Endothelial cell of umbilical vein (primary cell): ENCODE measurements at regions not wholly inside any gene's neighbourhood (a gene's known extent, or its start where the extent isn't known, plus 50 kb on each side); places are given as distances from the start of the nearest gene placed in this dataset.

Experiments used
- BruUV-seq: library from RNA; stranded (reverse); fragments of 400-500 nt; replicated peaks from 2 replicates; lab custom pipeline; 2021; lab: Mats Ljungman, UMichigan
- CTCF ChIA-PET: fragments of 300-600, 350-600 bp; sonication (Branson Sonifier 250); formaldehyde crosslinking; loops from one replicate; lab custom pipeline; 2021; ENCODE audit warnings: antibody characterized with exemption, inconsistent platforms; lab: Charles Lee
- POLR2A ChIA-PET: fragments of 300-600, 350-600 bp; sonication (Branson Sonifier 250); formaldehyde crosslinking; loops from one replicate; lab custom pipeline; 2021; ENCODE audit warnings: antibody characterized with exemption, inconsistent platforms; lab: Charles Lee
- DNase-seq: peaks from one replicate; pipeline ENCODE4 v3.0.0-alpha.2; 2011; ENCODE audit warnings: low read depth, low spot score
- FAIRE-seq: peaks from 2 replicates; lab custom pipeline; 2011; peaks lifted over from hg19 to GRCh38; lab: Jason Lieb, UNC
- H2AFZ ChIP-seq: 2 replicates; pipeline ENCODE4 v1.6.0; 2012; ENCODE audit warnings: low read depth, low read length, control low read depth, inconsistent platforms
- H3K27ac ChIP-seq: 2 replicates; pipeline ENCODE4 v1.5.1; 2011; ENCODE audit warnings: low read depth, mild to moderate bottlenecking, control low read depth, low read length, moderate library complexity; ENCODE audit not compliant: insufficient read depth
- H3K27me3 ChIP-seq, 2 experiments: 2 replicates each; pipeline versions ENCODE4 v1.6.0 to v1.6.1; 2011; ENCODE audit warnings: low read length in 2 of 2, mixed read lengths in 1 of 2; ENCODE audit not compliant: control insufficient read depth in 2 of 2, insufficient read depth in 2 of 2
- H3K36me3 ChIP-seq, 2 experiments: 2 replicates in 1 of 2; 3 replicates in 1 of 2; pipeline ENCODE4 v1.5.1; 2011; ENCODE audit warnings: low read length in 2 of 2, mild to moderate bottlenecking in 1 of 2, moderate library complexity in 1 of 2; ENCODE audit not compliant: control insufficient read depth in 2 of 2, insufficient read depth in 2 of 2; ENCODE audit errors: extremely low read depth in 1 of 2
- H3K4me1 ChIP-seq: 3 replicates; pipeline ENCODE4 v1.5.1; 2011; ENCODE audit warnings: mild to moderate bottlenecking, low read length; ENCODE audit not compliant: control insufficient read depth, insufficient read depth; ENCODE audit errors: extremely low read depth
- H3K4me2 ChIP-seq: 2 replicates; pipeline ENCODE4 v1.6.1; 2011; ENCODE audit warnings: low read length, control low read depth, mixed read lengths; ENCODE audit not compliant: insufficient read depth
- H3K4me3 ChIP-seq, 3 experiments: fragments of 200-600 bp in 1 of 3; sonication (generic), shearing (Covaris generic) in 1 of 3; replicated peaks in 1 of 3; 2 replicates each; pipeline ENCODE4 v1.5.1; 2011 to 2016; ENCODE audit warnings: control low read depth in 3 of 3, low read length in 3 of 3, mild to moderate bottlenecking in 2 of 3, inconsistent platforms in 1 of 3, low read depth in 1 of 3, moderate library complexity in 1 of 3; ENCODE audit not compliant: insufficient read depth in 1 of 3
- H3K79me2 ChIP-seq: 2 replicates; pipeline ENCODE4 v1.6.0; 2012; ENCODE audit warnings: low read length, inconsistent platforms; ENCODE audit not compliant: control insufficient read depth, insufficient read depth
- H3K9ac ChIP-seq: replicated peaks from 2 replicates; pipeline ENCODE3; 2011; ENCODE audit warnings: low read length, control low read depth; ENCODE audit not compliant: insufficient read depth; ENCODE audit errors: extremely low read depth
- H3K9me1 ChIP-seq: replicated peaks from 3 replicates; pipeline ENCODE4 v1.6.0; 2011; ENCODE audit warnings: mild to moderate bottlenecking, low read length; ENCODE audit not compliant: control insufficient read depth, insufficient read depth; ENCODE audit errors: extremely low read depth
- H3K9me3 ChIP-seq: replicated peaks from 2 replicates; pipeline ENCODE4 v1.5.1; 2012; ENCODE audit warnings: low read length, inconsistent platforms; ENCODE audit not compliant: control insufficient read depth, insufficient read depth
- H4K20me1 ChIP-seq: replicated peaks from 2 replicates; pipeline ENCODE3; 2011; ENCODE audit warnings: mild to moderate bottlenecking, low read length; ENCODE audit not compliant: control insufficient read depth, insufficient read depth; ENCODE audit errors: extremely low read depth
- EZH2 ChIP-seq: IDR thresholded peaks from 2 replicates; pipeline ENCODE4 v1.6.1; 2012; ENCODE audit warnings: borderline replicate concordance, low read depth, mild to moderate bottlenecking, moderate library complexity, low read length, inconsistent platforms; ENCODE audit not compliant: severe bottlenecking
- FOS ChIP-seq: IDR thresholded peaks from 2 replicates; pipeline ENCODE4 v1.6.1; 2011; ENCODE audit warnings: mild to moderate bottlenecking, low read length, moderate library complexity, borderline replicate concordance; ENCODE audit not compliant: insufficient read depth
- GATA2 ChIP-seq: IDR thresholded peaks from 2 replicates; pipeline ENCODE4 v1.7.0; 2011; ENCODE audit warnings: low read depth, mild to moderate bottlenecking, moderate library complexity, mixed read lengths, low read length; ENCODE audit not compliant: insufficient read length, insufficient read depth
- JUN ChIP-seq: IDR thresholded peaks from 2 replicates; pipeline ENCODE4 v1.6.1; 2011; ENCODE audit warnings: borderline replicate concordance, low read depth; ENCODE audit not compliant: insufficient read length, insufficient read depth
- MYC ChIP-seq: IDR thresholded peaks from one replicate; pipeline ENCODE4 v1.6.1; 2011; ENCODE audit warnings: mild to moderate bottlenecking, low read depth, low read length
- POLR2A ChIP-seq: IDR thresholded peaks from 2 replicates; pipeline ENCODE4 v1.6.1; 2012; ENCODE audit warnings: low read depth, mild to moderate bottlenecking, control low read depth, low read length
- POLR2AphosphoS5 ChIP-seq: IDR thresholded peaks from 2 replicates; pipeline ENCODE4 v1.6.1; 2012; ENCODE audit warnings: low read depth, mild to moderate bottlenecking, control low read depth, low read length, moderate library complexity; ENCODE audit not compliant: insufficient read depth
- dilution Hi-C: fragments of 300-500 bp; cut with MboI; formaldehyde crosslinking; loops from one replicate; pipeline ENCODE4 v1.15.0; 2019; ENCODE audit warnings: low sequenced_read_pairs; ENCODE audit not compliant: extremely low pct_ligation_motif_present
- intact Hi-C: fragments of 100-400 bp; cut with micrococcal nuclease; formaldehyde crosslinking; loops from one replicate; pipeline ENCODE4 v1.10.0; 2022
- TF ChIP-seq, protein P1 (sequence below), 2 donors: IDR thresholded peaks; 1 replicate in 1 of 2; 2 replicates in 1 of 2; pipeline ENCODE4 v1.5.1; 2011; ENCODE audit warnings: low read length in 2 of 2, mild to moderate bottlenecking in 2 of 2, moderate library complexity in 2 of 2, control low read depth in 1 of 2, inconsistent platforms in 1 of 2, low read depth in 1 of 2; ENCODE audit not compliant: insufficient read depth in 1 of 2; ENCODE audit errors: extremely low read depth in 1 of 2
- TF ChIP-seq, protein P2 (sequence below): IDR thresholded peaks from 2 replicates; pipeline ENCODE4 v1.6.1; 2011; ENCODE audit not compliant: insufficient read depth, insufficient read length

DNA sequence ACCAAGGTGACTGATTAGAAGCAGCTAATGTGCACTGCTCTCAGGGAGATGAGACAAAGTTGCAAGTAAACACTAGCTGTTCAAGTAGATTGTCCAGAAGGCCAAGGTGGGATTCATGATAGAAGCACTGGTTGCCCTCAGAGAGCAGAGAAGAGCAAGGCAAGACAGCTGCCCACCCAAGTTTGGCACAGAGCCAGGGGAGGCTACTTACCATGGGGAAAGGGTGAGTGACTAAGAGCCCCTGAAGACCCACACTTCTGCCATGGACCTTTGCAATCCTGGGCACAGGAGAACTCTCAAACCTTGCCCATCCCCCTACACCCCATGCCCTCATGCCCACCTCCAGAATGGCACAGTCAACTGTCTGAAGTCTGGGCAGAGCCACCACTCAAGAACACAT is 68.3 kb downstream of the SPIN4 start:
- H3K9ac ChIP-seq = no peak overlapping the region
- no peaks in the 10 kb centered on the region for H3K79me2 ChIP-seq
- no peak overlapping the region for H2AFZ ChIP-seq
- no peaks in the 10 kb centered on the region for H3K9me3 ChIP-seq
- no peaks in the 10 kb centered on the region for H3K9me1 ChIP-seq
- intact Hi-C loops (no loop called here), dilution Hi-C loops (no loop called here)
- no peak overlapping the region for H3K4me2 ChIP-seq
- H4K20me1 ChIP-seq = no peaks in the 10 kb centered on the region
- POLR2A ChIA-PET = no interaction called here
- no peak overlapping the region for H3K4me3 ChIP-seq
- CTCF ChIA-PET = no interaction called here
- H3K36me3 ChIP-seq = no peaks in the 10 kb centered on the region
- TF ChIP-seq POLR2A (no peak), FOS (no peak), JUN (no peak), MYC (no peak)
- DNase-seq = no peak
- BruUV-seq = no TSS peak
- no peaks in the 10 kb centered on the region for H3K27me3 ChIP-seq
- no peaks in the 10 kb centered on the region for H3K4me1 ChIP-seq
- FAIRE-seq = no peak
- H3K27ac ChIP-seq = no peak overlapping the region

DNA sequence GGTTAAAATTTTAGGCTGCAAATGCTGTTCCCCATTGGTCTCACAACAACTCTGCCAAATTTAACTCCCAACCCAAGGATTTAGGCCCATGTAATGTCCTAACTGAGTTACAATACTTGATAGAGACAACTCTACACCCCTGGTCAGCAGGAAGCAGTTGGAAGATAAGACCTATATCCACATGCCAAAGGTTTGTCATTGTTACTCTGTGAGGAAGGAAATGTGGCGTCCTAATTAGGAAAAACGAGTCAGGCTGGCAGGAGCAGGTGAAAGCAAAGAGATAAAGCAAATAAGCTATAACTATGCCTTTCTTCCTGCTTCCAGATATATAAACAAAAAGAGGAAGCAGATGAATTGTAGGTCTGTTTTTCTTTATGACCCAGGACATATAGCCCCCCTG is 69.1 kb downstream of the SPIN4 start:
- FAIRE-seq (peak; percentile 78), DNase-seq (peak; percentile 21)
- no peaks in the 10 kb centered on the region for H3K27me3 ChIP-seq
- H3K4me1 ChIP-seq = no peaks in the 10 kb centered on the region
- no TSS peak for BruUV-seq
- no peak overlapping the region for H3K27ac ChIP-seq
- no peaks in the 10 kb centered on the region for H3K9me3 ChIP-seq
- H3K4me3 ChIP-seq = no peak overlapping the region
- no peaks in the 10 kb centered on the region for H3K36me3 ChIP-seq
- no peaks in the 10 kb centered on the region for H3K79me2 ChIP-seq
- H4K20me1 ChIP-seq = no peaks in the 10 kb centered on the region
- intact Hi-C loops (no loop called here), dilution Hi-C loops (no loop called here)
- H2AFZ ChIP-seq = no peak overlapping the region
- H3K9ac ChIP-seq = no peak overlapping the region
- H3K4me2 ChIP-seq = no peak overlapping the region
- no peaks in the 10 kb centered on the region for H3K9me1 ChIP-seq
- ChIA-PET CTCF (no interaction called here), POLR2A (no interaction called here)
- no peak for TF ChIP-seq MYC
- no peak for TF ChIP-seq POLR2A
- TF ChIP-seq, protein P1, sequence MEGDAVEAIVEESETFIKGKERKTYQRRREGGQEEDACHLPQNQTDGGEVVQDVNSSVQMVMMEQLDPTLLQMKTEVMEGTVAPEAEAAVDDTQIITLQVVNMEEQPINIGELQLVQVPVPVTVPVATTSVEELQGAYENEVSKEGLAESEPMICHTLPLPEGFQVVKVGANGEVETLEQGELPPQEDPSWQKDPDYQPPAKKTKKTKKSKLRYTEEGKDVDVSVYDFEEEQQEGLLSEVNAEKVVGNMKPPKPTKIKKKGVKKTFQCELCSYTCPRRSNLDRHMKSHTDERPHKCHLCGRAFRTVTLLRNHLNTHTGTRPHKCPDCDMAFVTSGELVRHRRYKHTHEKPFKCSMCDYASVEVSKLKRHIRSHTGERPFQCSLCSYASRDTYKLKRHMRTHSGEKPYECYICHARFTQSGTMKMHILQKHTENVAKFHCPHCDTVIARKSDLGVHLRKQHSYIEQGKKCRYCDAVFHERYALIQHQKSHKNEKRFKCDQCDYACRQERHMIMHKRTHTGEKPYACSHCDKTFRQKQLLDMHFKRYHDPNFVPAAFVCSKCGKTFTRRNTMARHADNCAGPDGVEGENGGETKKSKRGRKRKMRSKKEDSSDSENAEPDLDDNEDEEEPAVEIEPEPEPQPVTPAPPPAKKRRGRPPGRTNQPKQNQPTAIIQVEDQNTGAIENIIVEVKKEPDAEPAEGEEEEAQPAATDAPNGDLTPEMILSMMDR (IDR thresholded peaks at IDR 0.05; ENCODE audit: extremely low read depth in 1 of 2, insufficient read depth in 1 of 2, low read depth in 1 of 2, low read length in 2 of 2) = no peak
- no peak for TF ChIP-seq POLR2AphosphoS5
- no peak for TF ChIP-seq JUN
- no peak for TF ChIP-seq GATA2
- TF ChIP-seq EZH2 = no peak
- TF ChIP-seq FOS = no peak
- TF ChIP-seq, protein P2, sequence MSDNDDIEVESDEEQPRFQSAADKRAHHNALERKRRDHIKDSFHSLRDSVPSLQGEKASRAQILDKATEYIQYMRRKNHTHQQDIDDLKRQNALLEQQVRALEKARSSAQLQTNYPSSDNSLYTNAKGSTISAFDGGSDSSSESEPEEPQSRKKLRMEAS = no peak
